ENCODE measurements at regions not wholly inside any gene's neighbourhood (a gene's known extent, or its start where the extent isn't known, plus 50 kb on each side); places are given as distances from the start of the nearest gene placed in this dataset.

GRCh38 chr6:139508576-139508975, 134.1 kb upstream of the CITED2 start:
- DNase-seq (ENCODE audit: low spot score): no peak

GRCh38 chr6:139508023-139508422, 133.6 kb upstream of the CITED2 start:
- no peak for DNase-seq (ENCODE audit: low spot score)

DNA sequence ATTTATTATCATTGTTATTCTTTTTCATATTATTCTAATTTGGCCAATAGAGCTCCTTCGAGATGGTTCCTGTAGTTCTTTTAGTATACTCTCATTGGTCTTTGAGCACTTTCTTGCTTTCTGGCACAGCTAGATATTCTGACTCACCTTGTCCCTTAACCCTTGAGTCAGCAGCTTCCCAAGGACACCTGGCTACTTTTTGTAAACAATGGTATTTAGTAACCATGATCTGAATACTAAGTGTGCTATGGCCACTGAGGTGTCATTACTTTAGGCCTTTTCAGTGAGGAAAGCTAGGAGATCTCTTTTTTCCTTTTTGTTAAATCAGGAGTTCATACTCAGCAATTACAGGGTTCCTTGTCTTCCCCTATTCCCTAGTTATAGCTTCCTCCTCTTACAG, 126.5 kb upstream of the CITED2 start:
- no peak for DNase-seq (ENCODE audit: low spot score)

GRCh38 chr6:139498715-139499114, 124.3 kb upstream of the CITED2 start:
- no peak for DNase-seq (ENCODE audit: low spot score)

GRCh38 chr6:139497345-139497961, 123.0 kb upstream of the CITED2 start:
- DNase-seq (ENCODE audit: low spot score): no peak

DNA sequence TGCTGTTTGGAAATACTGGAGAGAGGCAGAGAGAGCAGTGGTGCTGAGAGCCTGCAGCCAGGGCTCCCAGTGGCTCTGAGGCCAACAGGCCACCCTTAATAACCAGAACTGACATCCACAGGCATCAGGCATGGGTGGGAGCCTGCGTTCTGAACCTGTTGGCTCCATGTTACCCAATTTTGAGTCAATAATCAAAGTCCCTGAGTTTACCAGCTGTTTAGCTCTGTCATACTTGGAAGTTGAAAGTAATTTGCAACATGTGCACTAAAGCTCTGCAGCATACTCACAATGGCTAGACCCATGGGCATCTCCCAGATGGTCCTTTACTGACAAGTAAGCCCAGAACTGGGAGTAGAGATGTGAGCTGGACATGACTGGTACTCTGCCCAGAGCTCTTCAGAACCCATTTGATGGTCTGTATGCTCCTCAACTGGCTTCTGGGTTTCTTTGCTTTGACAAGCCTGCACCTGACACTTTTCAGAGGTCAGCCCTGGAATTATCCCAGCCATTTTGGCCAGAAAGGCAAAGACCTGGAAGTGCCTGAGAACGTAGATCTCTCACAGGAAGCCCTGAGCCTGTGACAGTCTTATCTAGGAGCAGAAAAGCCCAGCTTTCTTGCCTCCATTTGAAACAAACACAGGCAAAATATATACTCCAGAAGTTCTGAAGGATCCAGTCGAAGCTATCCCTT, 122.4 kb upstream of the CITED2 start:
- no peak for DNase-seq (ENCODE audit: low spot score)

- no peak for DNase-seq (ENCODE audit: low spot score)
Observed at GRCh38 chr6:139494376-139494990, 120.0 kb upstream of the CITED2 start.

- DNase-seq (ENCODE audit: low spot score): no peak
Observed at GRCh38 chr6:139490482-139490881, 116.0 kb upstream of the CITED2 start.

DNA sequence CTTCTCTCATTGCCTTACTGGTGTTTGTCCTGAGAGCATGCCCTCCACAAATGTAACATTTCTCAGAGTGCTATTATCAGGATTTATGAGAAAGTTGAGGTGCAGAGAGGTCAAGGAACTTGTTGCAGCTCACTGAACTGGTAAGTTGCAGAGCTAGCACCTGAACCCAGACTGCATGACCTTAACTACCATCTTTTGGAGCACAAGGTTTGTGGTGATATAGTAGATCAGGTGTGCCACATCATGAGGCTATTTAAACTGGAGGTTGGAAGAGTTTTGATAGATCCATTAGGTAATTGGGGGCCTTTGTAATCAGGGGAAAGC, 112.0 kb upstream of the CITED2 start:
- no peak for DNase-seq (ENCODE audit: low spot score)

- DNase-seq (ENCODE audit: low spot score): no peak
Observed at GRCh38 chr6:139485742-139486475, 111.5 kb upstream of the CITED2 start.

DNA sequence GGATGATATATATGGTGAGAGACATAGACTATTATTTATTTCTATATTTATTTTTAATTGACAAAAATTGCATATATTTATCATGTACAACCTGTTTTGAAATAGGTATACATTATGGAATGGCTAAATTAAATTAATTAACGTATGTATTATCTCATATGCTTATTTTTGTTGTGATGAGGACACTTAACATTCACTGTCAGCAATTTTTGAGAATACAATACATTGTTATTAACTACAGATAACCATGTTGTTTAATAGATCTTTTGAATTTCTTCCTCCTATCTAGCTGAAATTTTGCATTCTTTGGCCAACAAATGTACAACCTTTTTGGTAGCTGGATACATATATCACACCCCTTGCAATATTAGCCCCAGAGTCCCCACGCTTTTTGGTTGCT, 110.7 kb upstream of the CITED2 start:
- no peak for DNase-seq (ENCODE audit: low spot score)

DNA sequence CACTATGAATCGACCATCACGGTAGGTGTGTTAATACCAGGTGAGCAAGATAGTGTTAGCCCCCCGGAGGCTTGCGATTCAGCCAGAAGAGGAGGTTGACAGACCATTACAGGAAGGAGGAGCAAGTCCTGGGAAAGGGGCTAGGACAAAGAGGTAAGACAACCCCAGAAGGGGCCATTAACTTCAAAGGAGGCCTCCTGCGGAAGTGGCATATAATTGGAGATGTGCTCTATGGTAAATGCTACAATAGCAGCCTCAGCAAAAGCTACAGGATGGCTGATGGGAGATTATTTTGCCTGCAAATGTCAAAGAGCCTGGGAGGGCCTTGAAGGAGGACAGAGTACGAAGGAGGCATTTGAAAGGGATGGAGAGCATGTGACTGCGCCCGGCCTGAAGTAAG, 108.6 kb upstream of the CITED2 start:
- no peak for DNase-seq (ENCODE audit: low spot score)

- DNase-seq (ENCODE audit: low spot score): no peak
Observed at GRCh38 chr6:139482287-139482686, 107.8 kb upstream of the CITED2 start.

- DNase-seq (ENCODE audit: low spot score): no peak
Observed at GRCh38 chr6:139480356-139481165, 106.1 kb upstream of the CITED2 start.

- DNase-seq (ENCODE audit: low spot score): no peak
Observed at GRCh38 chr6:139479433-139480222, 105.2 kb upstream of the CITED2 start.

DNA sequence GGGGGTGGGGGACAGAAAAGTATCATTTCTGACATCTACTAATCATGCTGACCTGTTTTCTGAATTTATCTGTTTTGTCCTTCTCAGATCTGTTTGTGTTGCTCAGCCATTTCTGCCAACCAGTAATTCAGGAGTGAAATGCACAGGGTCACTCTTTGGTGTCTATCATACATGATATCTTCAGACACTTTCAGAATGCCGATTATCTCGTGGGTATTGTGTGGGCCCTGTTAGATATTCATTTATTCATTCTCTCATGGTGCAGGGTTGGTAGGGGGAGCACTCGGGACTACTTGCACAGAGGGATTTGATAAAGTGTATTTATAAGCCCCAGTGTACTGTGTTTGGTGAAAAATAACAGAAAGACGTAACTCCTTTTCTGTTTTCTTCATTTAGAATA, 101.2 kb upstream of the CITED2 start:
- no peak for DNase-seq (ENCODE audit: low spot score)

DNA sequence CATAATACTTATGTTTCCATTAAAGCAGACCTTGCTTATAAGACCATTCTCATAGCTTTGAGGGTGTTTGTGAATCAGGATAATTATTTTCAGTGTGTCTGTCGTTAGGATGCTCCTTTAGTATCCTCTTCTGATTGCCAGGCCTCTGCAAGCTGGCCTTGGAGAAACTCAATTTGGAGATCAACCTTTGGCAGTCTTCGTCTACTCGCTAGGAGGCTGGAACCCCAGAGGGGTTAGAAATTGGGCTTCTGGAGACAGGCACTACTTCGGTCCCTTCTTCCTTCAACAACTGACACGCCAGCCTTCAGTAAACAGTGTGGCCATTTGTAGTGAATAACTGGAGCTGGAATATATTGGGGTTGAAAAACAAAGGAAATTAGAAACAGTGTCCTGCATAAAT, 100.8 kb upstream of the CITED2 start:
- no peak for DNase-seq (ENCODE audit: low spot score)

GRCh38 chr6:139474145-139475108, 100.0 kb upstream of the CITED2 start:
- no peak for DNase-seq (ENCODE audit: low spot score)

DNA sequence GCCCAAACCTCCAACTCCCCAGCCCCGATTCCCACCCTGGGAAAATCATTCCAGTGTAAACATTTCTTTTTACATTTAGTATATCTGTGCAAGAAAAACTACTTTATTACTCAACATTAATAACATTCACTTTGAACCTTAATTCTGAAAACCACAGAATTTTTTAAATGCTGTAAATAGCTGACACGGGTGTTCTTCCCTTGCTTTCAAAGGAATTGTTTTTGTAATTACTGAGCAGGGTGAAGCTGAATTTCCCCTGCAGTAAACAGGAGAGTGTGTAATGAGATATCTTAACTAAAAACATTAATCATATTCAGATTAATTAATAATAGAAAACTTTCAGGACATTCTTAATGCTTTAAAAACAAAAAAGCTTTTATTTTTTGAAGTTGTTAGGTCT, 99.3 kb upstream of the CITED2 start:
- no peak for DNase-seq (ENCODE audit: low spot score)

GRCh38 chr6:139473231-139473701, 98.8 kb upstream of the CITED2 start:
- DNase-seq (ENCODE audit: low spot score): no peak

All from kidney capillary endothelial cell (primary cell).